Osteocyte (in vitro differentiated cells): ENCODE measurements at regions not wholly inside any gene's neighbourhood (a gene's known extent, or its start where the extent isn't known, plus 50 kb on each side); places are given as distances from the start of the nearest gene placed in this dataset.

Experiments used
- DNase-seq: peaks from one replicate; pipeline ENCODE4 v3.0.0; 2021; ENCODE audit warnings: mixed read lengths; ENCODE audit not compliant: unreplicated experiment; ENCODE audit errors: extremely low spot score
- H3K27ac Mint-ChIP-seq: one replicate; pipeline ENCODE4 v1.8.0; 2021; ENCODE audit warnings: mild to moderate bottlenecking, mixed read lengths; ENCODE audit not compliant: unreplicated experiment
- H3K27me3 Mint-ChIP-seq: one replicate; pipeline ENCODE4 v1.8.0; 2021; ENCODE audit warnings: mixed read lengths; ENCODE audit not compliant: unreplicated experiment
- H3K36me3 Mint-ChIP-seq: one replicate; pipeline ENCODE4 v1.8.0; 2021; ENCODE audit warnings: mixed read lengths; ENCODE audit not compliant: unreplicated experiment
- H3K4me1 Mint-ChIP-seq: one replicate; pipeline ENCODE4 v1.8.0; 2021; ENCODE audit warnings: mixed read lengths; ENCODE audit not compliant: unreplicated experiment
- H3K4me3 Mint-ChIP-seq: one replicate; pipeline ENCODE4 v1.8.0; 2021; ENCODE audit warnings: mild to moderate bottlenecking, moderate library complexity, mixed read lengths; ENCODE audit not compliant: unreplicated experiment
- H3K9me3 Mint-ChIP-seq: one replicate; pipeline ENCODE4 v1.8.0; 2021; ENCODE audit warnings: mixed read lengths; ENCODE audit not compliant: unreplicated experiment
- TF ChIP-seq, protein P1 (sequence below): fragments of 200-600 bp; sonication (generic); IDR thresholded peaks from 2 replicates; pipeline ENCODE4 v1.5.0; 2021; ENCODE audit warnings: antibody characterized with exemption, mild to moderate bottlenecking, moderate library complexity

DNA sequence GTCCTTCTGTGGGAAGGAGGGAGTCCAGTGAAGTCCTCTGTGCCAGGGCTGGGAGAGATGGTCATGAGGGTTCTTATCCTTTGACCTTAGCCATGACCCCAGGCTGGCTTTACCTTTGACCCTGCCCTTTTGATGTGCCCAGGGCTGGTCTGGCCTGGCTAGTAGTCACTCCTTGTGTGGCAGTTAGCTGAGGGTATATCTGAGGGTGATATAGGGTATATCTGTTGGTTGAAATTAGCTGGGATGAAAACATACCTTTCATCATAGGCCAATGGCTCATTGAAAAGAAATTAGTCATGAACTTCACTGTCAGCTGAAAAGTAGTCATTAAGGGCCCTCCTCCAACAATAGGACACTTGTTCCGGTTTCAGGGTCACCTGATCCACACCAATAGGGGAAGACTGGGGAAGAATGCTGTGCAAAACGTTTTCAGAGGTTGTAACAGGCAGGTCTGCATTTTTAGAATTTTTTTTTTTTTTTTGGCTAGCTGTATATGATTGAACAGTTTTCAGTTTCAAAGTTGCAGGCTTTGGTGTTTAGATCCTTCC is 74.6 kb upstream of the STOX2 start:
- Mint-ChIP-seq H3K9me3 (no peaks in the 10 kb centered on the region), H3K36me3 (no peaks in the 10 kb centered on the region), H3K27me3 (peaks cover 4% of the 10 kb centered on the region), H3K27ac (no peak overlapping the region), H3K4me1 (no peaks in the 10 kb centered on the region), H3K4me3 (no peak overlapping the region)
- DNase-seq, result no peak
- TF ChIP-seq, protein P1, sequence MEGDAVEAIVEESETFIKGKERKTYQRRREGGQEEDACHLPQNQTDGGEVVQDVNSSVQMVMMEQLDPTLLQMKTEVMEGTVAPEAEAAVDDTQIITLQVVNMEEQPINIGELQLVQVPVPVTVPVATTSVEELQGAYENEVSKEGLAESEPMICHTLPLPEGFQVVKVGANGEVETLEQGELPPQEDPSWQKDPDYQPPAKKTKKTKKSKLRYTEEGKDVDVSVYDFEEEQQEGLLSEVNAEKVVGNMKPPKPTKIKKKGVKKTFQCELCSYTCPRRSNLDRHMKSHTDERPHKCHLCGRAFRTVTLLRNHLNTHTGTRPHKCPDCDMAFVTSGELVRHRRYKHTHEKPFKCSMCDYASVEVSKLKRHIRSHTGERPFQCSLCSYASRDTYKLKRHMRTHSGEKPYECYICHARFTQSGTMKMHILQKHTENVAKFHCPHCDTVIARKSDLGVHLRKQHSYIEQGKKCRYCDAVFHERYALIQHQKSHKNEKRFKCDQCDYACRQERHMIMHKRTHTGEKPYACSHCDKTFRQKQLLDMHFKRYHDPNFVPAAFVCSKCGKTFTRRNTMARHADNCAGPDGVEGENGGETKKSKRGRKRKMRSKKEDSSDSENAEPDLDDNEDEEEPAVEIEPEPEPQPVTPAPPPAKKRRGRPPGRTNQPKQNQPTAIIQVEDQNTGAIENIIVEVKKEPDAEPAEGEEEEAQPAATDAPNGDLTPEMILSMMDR, result no peak

DNA sequence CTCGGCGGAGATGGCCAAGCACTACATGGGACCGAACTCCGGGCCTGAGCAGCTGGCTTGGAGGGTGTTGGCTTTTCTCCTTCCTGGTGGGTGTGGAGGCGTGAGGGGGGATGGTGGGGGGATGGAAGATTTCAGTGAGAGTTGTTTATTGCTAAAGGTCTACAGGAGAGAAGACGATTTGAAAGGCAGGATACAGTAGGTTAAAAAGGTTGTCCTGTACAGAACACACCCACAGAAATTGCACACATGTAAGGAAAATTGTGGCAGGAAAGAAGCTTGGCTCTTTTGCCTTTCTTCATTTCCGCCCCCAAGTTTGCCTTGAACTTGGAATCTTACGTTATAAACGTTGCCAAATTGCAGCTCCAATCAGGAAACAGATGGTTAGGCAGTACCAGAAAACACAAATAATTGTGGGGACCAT is 74.1 kb upstream of the STOX2 start:
- H3K4me3 Mint-ChIP-seq, result no peak overlapping the region
- no peaks in the 10 kb centered on the region for H3K4me1 Mint-ChIP-seq
- no peaks in the 10 kb centered on the region for H3K9me3 Mint-ChIP-seq
- H3K36me3 Mint-ChIP-seq, result no peaks in the 10 kb centered on the region
- no peak overlapping the region for H3K27ac Mint-ChIP-seq
- H3K27me3 Mint-ChIP-seq, result peaks cover 6% of the 10 kb centered on the region
- TF ChIP-seq, protein P1, result no peak
- DNase-seq, result no peak

- Mint-ChIP-seq H3K9me3 (no peaks in the 10 kb centered on the region), H3K27ac (no peak overlapping the region), H3K4me3 (no peak overlapping the region), H3K36me3 (no peaks in the 10 kb centered on the region), H3K4me1 (no peaks in the 10 kb centered on the region), H3K27me3 (peaks cover 11% of the 10 kb centered on the region)
- DNase-seq, result no peak
- TF ChIP-seq, protein P1, result no peak
Measured at GRCh38 chr4:183831683-183832082, 73.4 kb upstream of the STOX2 start.

GRCh38 chr4:183832776-183833450 is 72.2 kb upstream of the STOX2 start:
- peaks cover 14% of the 10 kb centered on the region for H3K27me3 Mint-ChIP-seq
- DNase-seq, result no peak
- H3K9me3 Mint-ChIP-seq, result no peaks in the 10 kb centered on the region
- no peak overlapping the region for H3K4me3 Mint-ChIP-seq
- TF ChIP-seq, protein P1, result no peak
- no peak overlapping the region for H3K27ac Mint-ChIP-seq
- no peaks in the 10 kb centered on the region for H3K4me1 Mint-ChIP-seq
- no peaks in the 10 kb centered on the region for H3K36me3 Mint-ChIP-seq

DNA sequence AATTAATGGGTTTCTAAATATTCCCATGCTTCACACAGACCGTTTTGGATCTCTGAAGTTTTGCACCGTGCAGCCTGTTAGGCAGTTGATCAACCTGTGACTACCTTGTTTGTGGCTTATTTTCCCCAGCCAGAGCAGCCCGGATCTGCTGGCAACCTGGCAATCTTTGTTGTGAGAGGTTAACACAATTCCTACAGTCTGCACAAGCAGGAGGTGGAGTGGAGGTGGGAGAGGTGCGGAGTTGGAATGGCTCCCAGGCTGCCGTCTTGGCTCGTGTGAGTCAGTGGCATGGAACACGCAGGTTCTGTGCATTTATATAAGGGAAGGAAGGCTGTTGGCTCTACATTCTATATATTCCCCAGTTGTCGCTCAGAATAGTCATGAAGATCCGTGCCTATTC is 70.9 kb upstream of the STOX2 start:
- Mint-ChIP-seq H3K4me3 (no peak overlapping the region), H3K27me3 (peaks cover 14% of the 10 kb centered on the region), H3K27ac (no peak overlapping the region), H3K36me3 (no peaks in the 10 kb centered on the region), H3K4me1 (no peaks in the 10 kb centered on the region), H3K9me3 (no peaks in the 10 kb centered on the region)
- TF ChIP-seq, protein P1, result no peak
- no peak for DNase-seq
